Lower leg skin (tissue), 3 donors: ENCODE measurements at regions not wholly inside any gene's neighbourhood (a gene's known extent, or its start where the extent isn't known, plus 50 kb on each side); places are given as distances from the start of the nearest gene placed in this dataset.

Source experiments
- POLR2A ChIP-seq, 2 donors: fragments of 450-650 bp; IDR thresholded peaks; one replicate each; pipeline ENCODE4 v1.6.1; 2016 to 2017; ENCODE audit warnings: antibody characterized with exemption in 2 of 2, mild to moderate bottlenecking in 1 of 2, moderate library complexity in 1 of 2
- TF ChIP-seq, protein P1 (sequence below), 3 donors: fragments of 450-650 bp; IDR thresholded peaks; one replicate each; pipeline ENCODE4 v1.5.1; 2016; ENCODE audit warnings: antibody characterized with exemption in 3 of 3, mild to moderate bottlenecking in 3 of 3, moderate library complexity in 2 of 3

DNA sequence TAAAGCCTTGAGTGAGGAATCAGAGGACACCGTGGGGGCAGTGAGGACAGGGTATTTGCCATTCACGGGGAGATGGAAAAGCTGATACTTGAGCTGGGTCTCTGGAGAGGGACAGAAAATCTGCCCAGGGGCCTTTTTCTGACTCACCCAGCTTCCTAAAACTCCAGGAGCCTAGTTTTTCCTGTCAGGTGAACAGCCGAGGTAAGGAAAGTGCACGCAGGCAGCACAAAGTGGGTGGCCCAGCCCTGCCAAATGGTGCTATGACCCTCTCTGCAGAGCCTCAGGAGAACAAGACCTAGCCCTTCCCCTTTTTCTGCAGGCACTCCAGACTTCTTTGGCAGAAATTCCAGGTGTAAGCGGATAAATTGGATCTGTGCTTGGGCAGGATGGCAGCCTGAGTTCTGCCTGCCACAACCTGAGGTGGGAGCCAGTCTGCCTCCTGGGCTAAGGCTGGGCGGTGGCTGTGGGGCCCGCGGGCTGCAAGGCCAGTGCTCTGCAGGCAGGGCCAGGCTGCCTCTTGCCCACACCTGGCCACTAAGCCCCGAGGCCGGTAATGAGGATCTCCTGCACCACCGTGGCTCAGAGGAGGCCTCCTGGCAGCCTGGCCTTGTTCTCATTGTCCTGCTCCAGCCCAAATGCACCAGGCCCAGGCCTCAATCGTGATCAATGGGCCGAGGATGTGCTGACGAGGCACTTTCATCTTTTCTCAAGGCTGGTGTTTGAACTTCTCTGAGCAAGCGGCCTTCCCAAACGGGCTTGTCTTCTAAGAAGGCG lies 72.9 kb upstream of the LMO1 start:
- TF ChIP-seq POLR2A (IDR thresholded peaks at IDR 0.05): no peak
- TF ChIP-seq, protein P1, sequence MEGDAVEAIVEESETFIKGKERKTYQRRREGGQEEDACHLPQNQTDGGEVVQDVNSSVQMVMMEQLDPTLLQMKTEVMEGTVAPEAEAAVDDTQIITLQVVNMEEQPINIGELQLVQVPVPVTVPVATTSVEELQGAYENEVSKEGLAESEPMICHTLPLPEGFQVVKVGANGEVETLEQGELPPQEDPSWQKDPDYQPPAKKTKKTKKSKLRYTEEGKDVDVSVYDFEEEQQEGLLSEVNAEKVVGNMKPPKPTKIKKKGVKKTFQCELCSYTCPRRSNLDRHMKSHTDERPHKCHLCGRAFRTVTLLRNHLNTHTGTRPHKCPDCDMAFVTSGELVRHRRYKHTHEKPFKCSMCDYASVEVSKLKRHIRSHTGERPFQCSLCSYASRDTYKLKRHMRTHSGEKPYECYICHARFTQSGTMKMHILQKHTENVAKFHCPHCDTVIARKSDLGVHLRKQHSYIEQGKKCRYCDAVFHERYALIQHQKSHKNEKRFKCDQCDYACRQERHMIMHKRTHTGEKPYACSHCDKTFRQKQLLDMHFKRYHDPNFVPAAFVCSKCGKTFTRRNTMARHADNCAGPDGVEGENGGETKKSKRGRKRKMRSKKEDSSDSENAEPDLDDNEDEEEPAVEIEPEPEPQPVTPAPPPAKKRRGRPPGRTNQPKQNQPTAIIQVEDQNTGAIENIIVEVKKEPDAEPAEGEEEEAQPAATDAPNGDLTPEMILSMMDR (IDR thresholded peaks at IDR 0.05): no peak
